ENCODE measurements at regions not wholly inside any gene's neighbourhood (a gene's known extent, or its start where the extent isn't known, plus 50 kb on each side); places are given as distances from the start of the nearest gene placed in this dataset.

GRCh38 chr3:170697908-170698307 is 112.0 kb upstream of the SLC7A14 start:
- TF ChIP-seq ZNF70 (CRISPR knock-in tag; IDR thresholded peaks at IDR 0.05) (no peak), TSHZ2 (CRISPR knock-in tag; IDR thresholded peaks at IDR 0.05) (no peak), RARB (CRISPR knock-in tag; IDR thresholded peaks at IDR 0.05) (no peak), BACH2 (CRISPR knock-in tag; IDR thresholded peaks at IDR 0.05; ENCODE audit: borderline replicate concordance) (no peak), ZFP30 (CRISPR knock-in tag; IDR thresholded peaks at IDR 0.05) (no peak), ISL1 (CRISPR knock-in tag; IDR thresholded peaks at IDR 0.05) (no peak), TOX (CRISPR knock-in tag; IDR thresholded peaks at IDR 0.05; ENCODE audit: borderline replicate concordance) (no peak), TCF4 (CRISPR knock-in tag; IDR thresholded peaks at IDR 0.05; ENCODE audit: borderline replicate concordance) (no peak)

All from SK-N-SH treated with all-trans-retinoic acid at 6 μM for 48 hours (cell line).